GM12865 (cell line): ENCODE measurements at regions not wholly inside any gene's neighbourhood (a gene's known extent, or its start where the extent isn't known, plus 50 kb on each side); places are given as distances from the start of the nearest gene placed in this dataset.

Source experiments
- DNase-seq: peaks from one replicate; pipeline ENCODE4 v3.0.0; 2010; ENCODE audit warnings: low read depth
- H3K4me3 ChIP-seq: 2 replicates; pipeline ENCODE4 v1.5.1; 2011; ENCODE audit warnings: mild to moderate bottlenecking, low read depth, low read length, control low read depth
- TF ChIP-seq, protein P1 (sequence below): IDR thresholded peaks from 2 replicates; pipeline ENCODE4 v1.5.1; 2011; ENCODE audit warnings: low read length, control low read depth, low read depth, inconsistent platforms; ENCODE audit not compliant: insufficient read depth; ENCODE audit errors: missing control alignments

DNA sequence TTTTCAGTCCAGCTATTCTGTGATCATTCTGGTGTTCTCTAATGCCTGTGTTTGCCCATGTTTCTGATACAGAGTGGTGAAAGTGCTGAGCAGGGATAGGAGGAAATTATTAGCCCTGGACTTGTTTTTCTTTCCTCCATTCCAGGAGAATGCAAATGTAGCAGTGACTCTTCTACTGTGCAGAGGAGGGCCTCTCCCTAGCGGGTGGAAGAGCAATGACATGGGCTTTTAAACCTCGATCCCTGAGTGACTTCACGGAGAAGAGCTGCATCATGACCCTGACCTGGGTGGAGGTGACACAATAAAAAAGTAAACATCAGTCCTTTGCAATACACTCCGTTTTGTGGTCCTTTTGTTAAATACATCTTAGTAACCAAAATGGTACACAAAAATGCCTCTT, 68.0 kb upstream of the NETO1 start:
- no peak for DNase-seq
- no peak overlapping the region for H3K4me3 ChIP-seq
- TF ChIP-seq, protein P1, sequence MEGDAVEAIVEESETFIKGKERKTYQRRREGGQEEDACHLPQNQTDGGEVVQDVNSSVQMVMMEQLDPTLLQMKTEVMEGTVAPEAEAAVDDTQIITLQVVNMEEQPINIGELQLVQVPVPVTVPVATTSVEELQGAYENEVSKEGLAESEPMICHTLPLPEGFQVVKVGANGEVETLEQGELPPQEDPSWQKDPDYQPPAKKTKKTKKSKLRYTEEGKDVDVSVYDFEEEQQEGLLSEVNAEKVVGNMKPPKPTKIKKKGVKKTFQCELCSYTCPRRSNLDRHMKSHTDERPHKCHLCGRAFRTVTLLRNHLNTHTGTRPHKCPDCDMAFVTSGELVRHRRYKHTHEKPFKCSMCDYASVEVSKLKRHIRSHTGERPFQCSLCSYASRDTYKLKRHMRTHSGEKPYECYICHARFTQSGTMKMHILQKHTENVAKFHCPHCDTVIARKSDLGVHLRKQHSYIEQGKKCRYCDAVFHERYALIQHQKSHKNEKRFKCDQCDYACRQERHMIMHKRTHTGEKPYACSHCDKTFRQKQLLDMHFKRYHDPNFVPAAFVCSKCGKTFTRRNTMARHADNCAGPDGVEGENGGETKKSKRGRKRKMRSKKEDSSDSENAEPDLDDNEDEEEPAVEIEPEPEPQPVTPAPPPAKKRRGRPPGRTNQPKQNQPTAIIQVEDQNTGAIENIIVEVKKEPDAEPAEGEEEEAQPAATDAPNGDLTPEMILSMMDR = no peak

DNA sequence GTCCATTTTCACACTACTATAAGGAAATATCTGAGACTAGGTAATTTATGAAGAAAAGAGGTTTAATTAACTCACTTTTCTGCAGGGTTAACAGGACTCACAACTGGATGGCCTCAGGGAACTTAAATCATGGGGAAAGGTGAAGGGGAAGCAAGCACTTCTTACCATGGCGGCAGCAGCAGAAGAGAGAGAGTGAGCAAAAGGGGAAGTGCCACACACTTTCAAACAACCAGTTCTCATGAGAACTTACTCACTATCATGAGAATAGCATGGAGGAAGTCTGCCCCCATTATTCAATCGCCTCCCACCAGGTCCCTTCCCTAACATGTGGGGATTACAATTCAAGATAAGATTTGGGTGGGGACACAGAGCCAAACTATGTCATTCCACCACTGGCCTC, 55.1 kb upstream of the NETO1 start:
- TF ChIP-seq, protein P1 = no peak
- H3K4me3 ChIP-seq = no peak overlapping the region
- DNase-seq = no peak
